ENCODE measurements at regions not wholly inside any gene's neighbourhood (a gene's known extent, or its start where the extent isn't known, plus 50 kb on each side); places are given as distances from the start of the nearest gene placed in this dataset.

GRCh38 chr1:163980394-163980793 lies 578.6 kb upstream of the PBX1 start:
- no peak for TF ChIP-seq CTCF (IDR thresholded peaks at IDR 0.05)
- TF ChIP-seq POLR2A (IDR thresholded peaks at IDR 0.05): no peak

Data from right lobe of liver (tissue), 4 donors.